Parathyroid adenoma (tissue), 2 donors: ENCODE measurements at regions not wholly inside any gene's neighbourhood (a gene's known extent, or its start where the extent isn't known, plus 50 kb on each side); places are given as distances from the start of the nearest gene placed in this dataset.

Source experiments
- H2AFZ ChIP-seq: fragments of 300-600 bp; sonication (generic); one replicate; pipeline ENCODE4 v1.7.0; 2017; ENCODE audit warnings: antibody characterized with exemption, mild to moderate bottlenecking
- H3K27ac ChIP-seq: fragments of 300-600 bp; sonication (generic); one replicate; pipeline ENCODE4 v1.7.0; 2017
- H3K27me3 ChIP-seq: fragments of 300-600 bp; sonication (generic); one replicate; pipeline ENCODE4 v1.7.0; 2017; ENCODE audit warnings: low read length; ENCODE audit not compliant: control insufficient read depth, insufficient read depth
- H3K36me3 ChIP-seq: fragments of 300-600 bp; sonication (generic); one replicate; pipeline ENCODE4 v1.7.0; 2017; ENCODE audit warnings: low read length; ENCODE audit not compliant: control insufficient read depth, insufficient read depth
- H3K4me1 ChIP-seq: fragments of 300-600 bp; sonication (generic); one replicate; pipeline ENCODE4 v1.7.0; 2017; ENCODE audit warnings: control low read depth
- H3K4me2 ChIP-seq: fragments of 300-600 bp; sonication (generic); one replicate; pipeline ENCODE4 v1.7.0; 2017; ENCODE audit warnings: low read length
- H3K4me3 ChIP-seq: fragments of 300-600 bp; sonication (generic); one replicate; pipeline ENCODE4 v1.7.0; 2017; ENCODE audit warnings: low read depth, low read length
- H3K79me2 ChIP-seq: fragments of 300-600 bp; sonication (generic); one replicate; pipeline ENCODE4 v1.7.0; 2017; ENCODE audit warnings: control low read depth
- H3K9ac ChIP-seq: fragments of 300-600 bp; sonication (generic); one replicate; pipeline ENCODE4 v1.7.0; 2017; ENCODE audit warnings: mild to moderate bottlenecking
- H3K9me3 ChIP-seq: fragments of 300-600 bp; sonication (generic); one replicate; pipeline ENCODE4 v1.7.0; 2017; ENCODE audit warnings: low read length; ENCODE audit not compliant: control insufficient read depth
- TF ChIP-seq, protein P1 (sequence below): fragments of 300-600 bp; sonication (generic); IDR thresholded peaks from one replicate; pipeline ENCODE4 v1.7.0; 2017; ENCODE audit warnings: antibody characterized with exemption, mild to moderate bottlenecking
- donor health status: primary hyperparathyroidism.

DNA sequence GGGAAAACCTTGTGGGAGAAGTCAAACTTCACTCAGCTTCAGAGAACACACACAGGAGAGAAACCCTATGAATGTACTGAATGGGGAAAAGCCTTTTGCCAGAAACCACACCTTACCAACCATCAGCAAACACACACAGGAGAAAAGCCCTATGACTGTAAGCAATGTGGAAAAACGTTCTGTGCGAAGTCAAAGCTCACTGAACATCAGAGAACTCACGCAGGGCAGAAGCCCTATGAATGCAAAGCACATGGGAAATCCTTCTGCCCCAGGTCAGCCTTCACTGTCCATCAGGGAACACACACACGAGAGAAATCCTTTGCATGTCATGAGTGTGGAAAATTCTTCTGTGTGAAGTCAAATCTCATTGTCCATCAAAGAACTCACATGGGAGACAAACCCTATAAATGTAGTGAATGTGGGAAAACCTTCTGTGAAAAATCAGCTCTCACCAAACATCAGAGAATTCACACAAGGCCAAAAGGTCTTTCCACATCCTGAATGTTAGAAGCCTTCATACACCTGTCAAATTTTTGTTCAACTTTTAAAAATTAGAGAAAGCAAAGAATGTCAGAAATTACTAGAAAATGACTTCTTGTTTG is 199.4 kb downstream of the SMIM20 start:
- Histone ChIP-seq H2AFZ (no peak overlapping the region), H3K9ac (no peak overlapping the region), H3K4me3 (no peak overlapping the region), H3K79me2 (no peaks in the 10 kb centered on the region), H3K4me2 (no peak overlapping the region), H3K9me3 (no peaks in the 10 kb centered on the region), H3K4me1 (no peaks in the 10 kb centered on the region), H3K27ac (no peak overlapping the region), H3K27me3 (no peaks in the 10 kb centered on the region), H3K36me3 (no peaks in the 10 kb centered on the region)
- TF ChIP-seq, protein P1, sequence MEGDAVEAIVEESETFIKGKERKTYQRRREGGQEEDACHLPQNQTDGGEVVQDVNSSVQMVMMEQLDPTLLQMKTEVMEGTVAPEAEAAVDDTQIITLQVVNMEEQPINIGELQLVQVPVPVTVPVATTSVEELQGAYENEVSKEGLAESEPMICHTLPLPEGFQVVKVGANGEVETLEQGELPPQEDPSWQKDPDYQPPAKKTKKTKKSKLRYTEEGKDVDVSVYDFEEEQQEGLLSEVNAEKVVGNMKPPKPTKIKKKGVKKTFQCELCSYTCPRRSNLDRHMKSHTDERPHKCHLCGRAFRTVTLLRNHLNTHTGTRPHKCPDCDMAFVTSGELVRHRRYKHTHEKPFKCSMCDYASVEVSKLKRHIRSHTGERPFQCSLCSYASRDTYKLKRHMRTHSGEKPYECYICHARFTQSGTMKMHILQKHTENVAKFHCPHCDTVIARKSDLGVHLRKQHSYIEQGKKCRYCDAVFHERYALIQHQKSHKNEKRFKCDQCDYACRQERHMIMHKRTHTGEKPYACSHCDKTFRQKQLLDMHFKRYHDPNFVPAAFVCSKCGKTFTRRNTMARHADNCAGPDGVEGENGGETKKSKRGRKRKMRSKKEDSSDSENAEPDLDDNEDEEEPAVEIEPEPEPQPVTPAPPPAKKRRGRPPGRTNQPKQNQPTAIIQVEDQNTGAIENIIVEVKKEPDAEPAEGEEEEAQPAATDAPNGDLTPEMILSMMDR = no peak

DNA sequence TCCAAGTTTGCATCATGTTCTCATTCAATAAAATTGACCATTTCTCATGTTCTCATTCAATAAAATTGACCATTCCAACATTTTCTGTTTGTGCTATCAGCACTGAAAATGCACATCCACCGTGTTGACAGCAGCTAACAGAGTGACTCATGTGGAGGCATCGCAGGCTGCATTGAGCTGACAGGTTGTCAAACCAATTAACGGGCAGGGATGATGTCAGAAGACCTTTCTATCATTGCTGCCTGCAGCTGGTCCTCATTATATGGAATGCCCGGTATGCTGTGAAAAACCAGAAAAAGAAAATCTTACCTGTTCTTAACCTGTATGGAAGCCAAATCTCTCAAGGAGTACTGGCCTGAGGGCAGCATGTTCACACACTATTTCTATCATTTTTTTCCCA is 202.0 kb downstream of the SMIM20 start:
- Histone ChIP-seq H3K4me3 (no peak overlapping the region), H3K9ac (no peak overlapping the region), H3K27ac (no peak overlapping the region), H3K27me3 (no peaks in the 10 kb centered on the region), H3K9me3 (no peaks in the 10 kb centered on the region), H3K4me1 (no peaks in the 10 kb centered on the region), H3K36me3 (no peaks in the 10 kb centered on the region), H3K79me2 (no peaks in the 10 kb centered on the region), H2AFZ (no peak overlapping the region), H3K4me2 (no peak overlapping the region)
- TF ChIP-seq, protein P1 = no peak

DNA sequence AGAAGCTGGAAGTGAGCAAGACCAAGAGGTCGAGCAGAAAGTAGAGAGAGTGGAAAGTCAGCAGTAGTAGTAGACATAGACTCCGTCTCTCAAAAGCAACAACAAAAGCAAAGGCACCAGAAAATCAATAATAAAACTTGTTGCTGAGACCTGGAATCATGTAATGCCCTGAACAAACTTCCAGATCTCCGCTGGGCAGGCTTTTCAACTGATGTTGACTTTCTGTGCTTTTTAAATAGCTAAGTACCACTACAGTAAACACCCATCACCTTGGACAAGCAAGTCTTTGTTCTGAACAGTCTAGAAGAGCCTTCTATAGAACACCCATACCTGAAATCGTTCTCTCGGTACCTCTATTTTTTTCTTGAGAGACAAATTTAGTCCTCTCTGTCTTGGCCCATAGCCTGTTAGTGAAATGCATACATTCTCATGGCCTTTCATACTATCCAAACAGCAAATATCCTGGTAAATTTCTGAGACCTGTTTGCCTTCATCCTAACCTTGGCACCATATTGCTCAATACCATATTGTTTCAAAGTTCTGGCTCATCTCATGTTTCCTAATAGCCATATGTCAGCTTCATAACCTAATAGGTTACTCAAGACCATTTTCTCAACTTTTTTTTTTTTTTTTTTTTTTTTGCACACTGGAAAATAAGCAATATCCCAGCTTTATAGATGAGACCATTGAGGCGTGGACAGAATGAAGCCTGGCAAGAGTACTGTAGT is 200.6 kb upstream of the RBPJ start:
- TF ChIP-seq, protein P1 = no peak
- Histone ChIP-seq H3K9ac (no peak overlapping the region), H3K79me2 (no peaks in the 10 kb centered on the region), H3K27ac (no peak overlapping the region), H3K27me3 (no peaks in the 10 kb centered on the region), H3K4me3 (no peak overlapping the region), H3K36me3 (no peaks in the 10 kb centered on the region), H3K9me3 (no peaks in the 10 kb centered on the region), H3K4me2 (no peak overlapping the region), H2AFZ (no peak overlapping the region), H3K4me1 (no peaks in the 10 kb centered on the region)

DNA sequence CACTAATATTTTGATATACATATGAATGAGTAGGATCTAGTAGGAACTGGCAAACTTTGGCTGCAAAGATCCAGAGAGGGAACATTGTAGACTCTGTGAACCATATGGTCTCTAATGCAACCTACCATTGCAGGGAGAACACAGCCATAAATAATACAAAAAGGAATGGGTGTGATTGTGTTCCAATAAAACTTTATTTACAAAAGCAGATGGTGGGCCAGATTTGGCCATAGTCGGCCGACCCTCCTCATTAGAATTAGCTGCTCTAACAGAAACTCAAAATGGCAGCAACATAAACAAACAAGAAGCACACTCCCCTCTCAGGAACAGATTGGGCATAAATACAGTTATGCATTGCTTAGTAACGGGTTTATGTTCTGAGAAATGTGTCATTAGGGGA is 198.1 kb upstream of the RBPJ start:
- no peak overlapping the region for H3K4me2 ChIP-seq
- H2AFZ ChIP-seq = no peak overlapping the region
- H3K9me3 ChIP-seq = no peaks in the 10 kb centered on the region
- H3K36me3 ChIP-seq = no peaks in the 10 kb centered on the region
- no peaks in the 10 kb centered on the region for H3K4me1 ChIP-seq
- no peaks in the 10 kb centered on the region for H3K79me2 ChIP-seq
- no peak overlapping the region for H3K27ac ChIP-seq
- TF ChIP-seq, protein P1 = no peak
- H3K4me3 ChIP-seq = no peak overlapping the region
- H3K9ac ChIP-seq = no peak overlapping the region
- no peaks in the 10 kb centered on the region for H3K27me3 ChIP-seq
